Body of pancreas (tissue), 4 donors: ENCODE measurements at regions not wholly inside any gene's neighbourhood (a gene's known extent, or its start where the extent isn't known, plus 50 kb on each side); places are given as distances from the start of the nearest gene placed in this dataset.

ENCODE experiments used
- POLR2A ChIP-seq, 3 donors: fragments of 450-650 bp; IDR thresholded peaks; one replicate each; pipeline ENCODE4 v1.6.1; 2016; ENCODE audit warnings: antibody characterized with exemption in 3 of 3, mild to moderate bottlenecking in 2 of 3
- TF ChIP-seq, protein P1 (sequence below), 7 experiments: fragments of 450-650 bp in 4 of 7; fragments of 200-600 bp in 3 of 7; sonication (generic) in 3 of 7; IDR thresholded peaks; one replicate each; pipeline ENCODE4 v1.5.1; 2016 to 2019; ENCODE audit warnings: antibody characterized with exemption in 7 of 7

GRCh38 chr2:198453866-198454265 is 649.5 kb downstream of the PLCL1 start:
- TF ChIP-seq, protein P1, sequence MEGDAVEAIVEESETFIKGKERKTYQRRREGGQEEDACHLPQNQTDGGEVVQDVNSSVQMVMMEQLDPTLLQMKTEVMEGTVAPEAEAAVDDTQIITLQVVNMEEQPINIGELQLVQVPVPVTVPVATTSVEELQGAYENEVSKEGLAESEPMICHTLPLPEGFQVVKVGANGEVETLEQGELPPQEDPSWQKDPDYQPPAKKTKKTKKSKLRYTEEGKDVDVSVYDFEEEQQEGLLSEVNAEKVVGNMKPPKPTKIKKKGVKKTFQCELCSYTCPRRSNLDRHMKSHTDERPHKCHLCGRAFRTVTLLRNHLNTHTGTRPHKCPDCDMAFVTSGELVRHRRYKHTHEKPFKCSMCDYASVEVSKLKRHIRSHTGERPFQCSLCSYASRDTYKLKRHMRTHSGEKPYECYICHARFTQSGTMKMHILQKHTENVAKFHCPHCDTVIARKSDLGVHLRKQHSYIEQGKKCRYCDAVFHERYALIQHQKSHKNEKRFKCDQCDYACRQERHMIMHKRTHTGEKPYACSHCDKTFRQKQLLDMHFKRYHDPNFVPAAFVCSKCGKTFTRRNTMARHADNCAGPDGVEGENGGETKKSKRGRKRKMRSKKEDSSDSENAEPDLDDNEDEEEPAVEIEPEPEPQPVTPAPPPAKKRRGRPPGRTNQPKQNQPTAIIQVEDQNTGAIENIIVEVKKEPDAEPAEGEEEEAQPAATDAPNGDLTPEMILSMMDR (IDR thresholded peaks at IDR 0.05) = no peak
- no peak for TF ChIP-seq POLR2A (IDR thresholded peaks at IDR 0.05)
